H1 (cell line): ENCODE measurements at regions not wholly inside any gene's neighbourhood (a gene's known extent, or its start where the extent isn't known, plus 50 kb on each side); places are given as distances from the start of the nearest gene placed in this dataset.

Experiments used
- CTCF ChIA-PET: fragments of 300-600 bp; sonication (Branson Sonifier 250); formaldehyde crosslinking; loops from one replicate; lab custom pipeline; 2021; ENCODE audit not compliant: partially characterized antibody; lab: Charles Lee
- POLR2A ChIA-PET: fragments of 300-600 bp; sonication (Branson Sonifier 250); formaldehyde crosslinking; loops from one replicate; lab custom pipeline; 2021; ENCODE audit warnings: inconsistent platforms; ENCODE audit not compliant: partially characterized antibody; lab: Charles Lee
- DNase-seq, 2 experiments: peaks; one replicate each; pipeline versions ENCODE4 v3.0.0 to v3.0.0-alpha.2; 2010 to 2022; ENCODE audit warnings: low spot score in 2 of 2, low read depth in 1 of 2, mixed read lengths in 1 of 2
- FAIRE-seq: peaks from 2 replicates; lab custom pipeline; 2011; peaks lifted over from hg19 to GRCh38; lab: Jason Lieb, UNC
- H2AFZ ChIP-seq: 2 replicates; pipeline ENCODE4 v1.8.1; 2012; ENCODE audit warnings: low read length, inconsistent platforms
- H2AK5ac ChIP-seq: 2 replicates; pipeline ENCODE4 v1.6.1; 2013; ENCODE audit warnings: low read depth, low read length
- H2BK120ac ChIP-seq: replicated peaks from 2 replicates; pipeline ENCODE3; 2013; ENCODE audit warnings: low read depth, low read length, inconsistent platforms
- H2BK12ac ChIP-seq: 2 replicates; pipeline ENCODE4 v1.6.1; 2013; ENCODE audit warnings: low read depth, low read length
- H2BK15ac ChIP-seq: 2 replicates; pipeline ENCODE4 v1.6.1; 2013; ENCODE audit warnings: low read length
- H2BK20ac ChIP-seq: 2 replicates; pipeline ENCODE4 v1.6.1; 2013; ENCODE audit warnings: low read length
- H2BK5ac ChIP-seq: 2 replicates; pipeline ENCODE4 v1.6.1; 2013; ENCODE audit warnings: low read depth, low read length
- H3K14ac ChIP-seq: 2 replicates; pipeline ENCODE4 v1.6.1; 2013; ENCODE audit warnings: inconsistent platforms; ENCODE audit not compliant: insufficient read length
- H3K18ac ChIP-seq: 2 replicates; pipeline ENCODE4 v1.6.1; 2013; ENCODE audit warnings: low read length; ENCODE audit errors: extremely low read depth
- H3K23ac ChIP-seq: 2 replicates; pipeline ENCODE4 v1.6.1; 2013; ENCODE audit warnings: inconsistent platforms; ENCODE audit not compliant: insufficient read length
- H3K23me2 ChIP-seq: 2 replicates; pipeline ENCODE4 v1.6.1; 2013; ENCODE audit warnings: low read depth, low read length
- H3K27ac ChIP-seq: 2 replicates; pipeline ENCODE4 v1.6.1; 2011; ENCODE audit warnings: low read depth, low read length, inconsistent platforms
- H3K27me3 ChIP-seq, 4 experiments: replicated peaks in 1 of 4; 1 replicate in 1 of 4; 2 replicates in 3 of 4; pipeline versions ENCODE4 v1.6.1 to v1.8.1; 2011 to 2013; ENCODE audit warnings: low read length in 3 of 4, mild to moderate bottlenecking in 3 of 4, inconsistent platforms in 2 of 4, mixed read lengths in 2 of 4, moderate library complexity in 1 of 4; ENCODE audit not compliant: control insufficient read depth in 3 of 4, insufficient read depth in 3 of 4; ENCODE audit errors: extremely low read depth in 1 of 4
- H3K36me3 ChIP-seq, 4 experiments: 2 replicates each; pipeline versions ENCODE4 v1.6.1 to v1.8.1; 2011 to 2013; ENCODE audit warnings: mild to moderate bottlenecking in 4 of 4, low read length in 3 of 4, moderate library complexity in 2 of 4, control low read depth in 1 of 4, inconsistent platforms in 1 of 4; ENCODE audit not compliant: insufficient read depth in 4 of 4, control insufficient read depth in 2 of 4
- H3K4ac ChIP-seq: replicated peaks from 2 replicates; pipeline ENCODE3; 2013; ENCODE audit warnings: low read length, low read depth, mixed read lengths, inconsistent platforms; ENCODE audit not compliant: insufficient read length
- H3K4me1 ChIP-seq, 4 experiments: replicated peaks in 1 of 4; 1 replicate in 1 of 4; 2 replicates in 3 of 4; pipeline versions ENCODE4 v1.6.1 to v1.8.1; 2011 to 2013; ENCODE audit warnings: low read length in 3 of 4, inconsistent platforms in 2 of 4, mixed read lengths in 1 of 4; ENCODE audit not compliant: insufficient read depth in 4 of 4, control insufficient read depth in 3 of 4
- H3K4me2 ChIP-seq, 2 experiments: 2 replicates each; pipeline versions ENCODE4 v1.6.1 to v1.8.1; 2011 to 2013; ENCODE audit warnings: low read depth in 2 of 2, low read length in 2 of 2, control low read depth in 1 of 2, inconsistent platforms in 1 of 2, mild to moderate bottlenecking in 1 of 2; ENCODE audit not compliant: insufficient read depth in 1 of 2
- H3K4me3 ChIP-seq, 4 experiments: fragments of 200-600, 300-600 bp in 1 of 4; sonication (generic), shearing (Covaris generic), sonication (Bioruptor Twin) in 1 of 4; 2 replicates each; pipeline versions ENCODE4 v1.5.1 to v1.8.1; 2011 to 2016; ENCODE audit warnings: low read length in 4 of 4, low read depth in 3 of 4, control low read depth in 2 of 4, inconsistent platforms in 2 of 4, mild to moderate bottlenecking in 2 of 4, mixed read lengths in 1 of 4, moderate library complexity in 1 of 4; ENCODE audit not compliant: insufficient read depth in 2 of 4; ENCODE audit errors: extremely low read depth in 1 of 4
- H3K56ac ChIP-seq: replicated peaks from 2 replicates; pipeline ENCODE3; 2013; ENCODE audit warnings: low read depth, mild to moderate bottlenecking, mixed read lengths, low read length, inconsistent platforms; ENCODE audit not compliant: insufficient read length
- H3K79me1 ChIP-seq: 2 replicates; pipeline ENCODE4 v1.6.1; 2013; ENCODE audit warnings: low read depth, low read length, control low read depth
- H3K79me2 ChIP-seq, 2 experiments: 2 replicates each; pipeline versions ENCODE4 v1.6.1 to v1.8.1; 2012 to 2013; ENCODE audit warnings: low read length in 2 of 2, mild to moderate bottlenecking in 2 of 2, inconsistent platforms in 1 of 2; ENCODE audit not compliant: insufficient read depth in 2 of 2, control insufficient read depth in 1 of 2
- H3K9ac ChIP-seq, 4 experiments: replicated peaks in 1 of 4; 1 replicate in 1 of 4; 2 replicates in 3 of 4; pipeline versions ENCODE4 v1.6.1 to v1.8.1; 2011 to 2013; ENCODE audit warnings: low read depth in 3 of 4, low read length in 3 of 4, control low read depth in 2 of 4, mild to moderate bottlenecking in 2 of 4, moderate library complexity in 2 of 4, inconsistent platforms in 1 of 4; ENCODE audit errors: extremely low read depth in 1 of 4
- H3K9me3 ChIP-seq, 2 experiments: 2 replicates each; pipeline versions ENCODE4 v1.6.1 to v1.8.1; 2012 to 2013; ENCODE audit warnings: mild to moderate bottlenecking in 2 of 2, moderate library complexity in 2 of 2, control low read depth in 1 of 2, inconsistent platforms in 1 of 2, low read depth in 1 of 2, low read length in 1 of 2, mixed read lengths in 1 of 2; ENCODE audit not compliant: insufficient read depth in 2 of 2
- H4K20me1 ChIP-seq, 2 experiments: replicated peaks in 1 of 2; 2 replicates each; pipeline versions ENCODE3 to v1.8.1; 2011 to 2013; ENCODE audit warnings: inconsistent platforms in 2 of 2, low read length in 2 of 2, mild to moderate bottlenecking in 1 of 2; ENCODE audit not compliant: insufficient read depth in 2 of 2, control insufficient read depth in 1 of 2
- H4K5ac ChIP-seq: 2 replicates; pipeline ENCODE4 v1.6.1; 2013; ENCODE audit warnings: low read length, low read depth, mixed read lengths, inconsistent platforms; ENCODE audit not compliant: insufficient read length
- H4K8ac ChIP-seq: 2 replicates; pipeline ENCODE4 v1.8.0; 2013; ENCODE audit warnings: mild to moderate bottlenecking, moderate library complexity, low read length, inconsistent platforms; ENCODE audit not compliant: insufficient read depth; ENCODE audit errors: extremely low read depth
- H4K91ac ChIP-seq: replicated peaks from 2 replicates; pipeline ENCODE3; 2013; ENCODE audit warnings: low read length, mixed read lengths, inconsistent platforms; ENCODE audit not compliant: insufficient read length
- BACH1 ChIP-seq: IDR thresholded peaks from 2 replicates; pipeline ENCODE4 v1.6.1; 2012; ENCODE audit warnings: low read length, improper control_type of control experiment
- CBX8 ChIP-seq: fragments of 300-800, 300-1000 bp; sonication (generic); IDR thresholded peaks from 2 replicates; pipeline ENCODE4 v1.7.1; 2016; ENCODE audit warnings: low read depth, low read length, borderline replicate concordance
- CTCF ChIP-seq, 3 experiments: IDR thresholded peaks; 1 replicate in 2 of 3; 2 replicates in 1 of 3; pipeline versions ENCODE4 v1.5.1 to v1.6.1; 2011; ENCODE audit warnings: low read length in 3 of 3, mild to moderate bottlenecking in 3 of 3, inconsistent platforms in 2 of 3, low read depth in 1 of 3, moderate library complexity in 1 of 3; ENCODE audit not compliant: insufficient read depth in 1 of 3; ENCODE audit errors: control extremely low read depth in 1 of 3
- EGR1 ChIP-seq: IDR thresholded peaks from 2 replicates; pipeline ENCODE4 v1.6.1; 2011; ENCODE audit warnings: low read depth, low read length, borderline replicate concordance
- HDAC2 ChIP-seq, 2 experiments: fragments of 300-600 bp in 1 of 2; sonication (generic) in 1 of 2; IDR thresholded peaks; 2 replicates each; pipeline ENCODE4 v1.6.1; 2011 to 2012; ENCODE audit warnings: low read depth in 2 of 2, low read length in 2 of 2, mild to moderate bottlenecking in 2 of 2, moderate library complexity in 2 of 2, borderline replicate concordance in 1 of 2, inconsistent platforms in 1 of 2
- KDM5A ChIP-seq: fragments of 200-600 bp; IDR thresholded peaks from 2 replicates; pipeline ENCODE4 v1.7.1; 2012; ENCODE audit warnings: mild to moderate bottlenecking, low read length, inconsistent platforms, mixed read lengths
- POLR2A ChIP-seq, 2 experiments: IDR thresholded peaks; 1 replicate in 1 of 2; 2 replicates in 1 of 2; pipeline ENCODE4 v1.6.1; 2011; ENCODE audit warnings: low read depth in 2 of 2, low read length in 2 of 2, mild to moderate bottlenecking in 2 of 2; ENCODE audit errors: control extremely low read depth in 1 of 2
- SP1 ChIP-seq: IDR thresholded peaks from 2 replicates; pipeline ENCODE4 v1.6.1; 2011; ENCODE audit warnings: low read depth, low read length
- TCF12 ChIP-seq: IDR thresholded peaks from 2 replicates; pipeline ENCODE4 v1.6.1; 2011; ENCODE audit warnings: low read depth, mild to moderate bottlenecking, low read length
- TEAD4 ChIP-seq: IDR thresholded peaks from 2 replicates; pipeline ENCODE4 v1.6.1; 2012; ENCODE audit warnings: low read depth, low read length, inconsistent platforms, mixed read lengths
- ZNF274 ChIP-seq: IDR thresholded peaks from 2 replicates; pipeline ENCODE4 v1.7.0; 2012; ENCODE audit warnings: low read length, borderline replicate concordance; ENCODE audit errors: extremely low read depth
- WGBS, 2 experiments: shearing (Covaris generic) in 1 of 2; methylation state at CpG; one replicate each; pipeline versions ENCODE4 v1.1.6 to v1.1.7; 2013 to 2015; ENCODE audit warnings: low lambda C conversion rate in 2 of 2, mixed read lengths in 2 of 2, inconsistent platforms in 1 of 2, low coverage in 1 of 2, missing lambda C conversion rate in 1 of 2; ENCODE audit not compliant: insufficient replicate concordance in 2 of 2, insufficient coverage in 1 of 2, insufficient read length in 1 of 2; ENCODE audit errors: extremely low coverage in 1 of 2, missing lambda C conversion rate in 1 of 2; 5-methylcytosine and 5-hydroxymethylcytosine counted together

GRCh38 chr5:126192226-126192625 is 231.0 kb upstream of the GRAMD2B start:
- Histone ChIP-seq H3K4me3 (no peak overlapping the region), H4K5ac (no peak overlapping the region), H3K27me3 (peaks cover 0 to 1% (median 0%) of the 10 kb centered on the region in 4 experiments; a peak in 2 of 7 replicates), H2AK5ac (no peak overlapping the region), H2BK15ac (no peak overlapping the region), H3K4me1 (peaks cover 0 to 11% (median 4%) of the 10 kb centered on the region in 4 experiments; a peak in 3 of 7 replicates), H4K20me1 (no peaks in the 10 kb centered on the region), H3K18ac (no peak overlapping the region), H4K91ac (no peak overlapping the region), H3K79me1 (no peaks in the 10 kb centered on the region), H2BK5ac (no peak overlapping the region), H3K79me2 (no peaks in the 10 kb centered on the region), H2BK20ac (no peak overlapping the region), H2BK120ac (no peak overlapping the region), H3K4ac (no peak overlapping the region), H3K56ac (no peak overlapping the region), H3K9me3 (no peaks in the 10 kb centered on the region), H3K23me2 (no peaks in the 10 kb centered on the region), H3K27ac (no peak overlapping the region), H3K4me2 (no peak overlapping the region), H3K36me3 (no peaks in the 10 kb centered on the region), H4K8ac (no peak overlapping the region), H2AFZ (no peak overlapping the region), H3K14ac (no peak overlapping the region), H2BK12ac (no peak overlapping the region), H3K23ac (no peak overlapping the region), H3K9ac (no peak overlapping the region)
- CTCF ChIA-PET = no interaction called here
- POLR2A ChIA-PET = no interaction called here
- FAIRE-seq = no peak
- WGBS, 2 experiments = 90% methylated on average over 4 of the region's 4 CpGs; no CpG with 5 or more reads in 1 of the 2 experiments
- TF ChIP-seq POLR2A (IDR thresholded peaks at IDR 0.05; ENCODE audit: control extremely low read depth in 1 of 2, low read depth in 2 of 2, low read length in 2 of 2) (no peak), CBX8 (no peak), EGR1 (no peak), HDAC2 (IDR thresholded peaks at IDR 0.05; ENCODE audit: borderline replicate concordance in 1 of 2, low read depth in 2 of 2, low read length in 2 of 2) (no peak), TEAD4 (no peak), SP1 (no peak), ZNF274 (no peak), TCF12 (no peak), KDM5A (no peak), BACH1 (no peak), CTCF (IDR thresholded peaks at IDR 0.05; ENCODE audit: control extremely low read depth in 1 of 3, insufficient read depth in 1 of 3, low read depth in 1 of 3, low read length in 3 of 3) (no peak)
- no peak for DNase-seq
